Adrenal gland (tissue), 9 donors: ENCODE measurements at regions not wholly inside any gene's neighbourhood (a gene's known extent, or its start where the extent isn't known, plus 50 kb on each side); places are given as distances from the start of the nearest gene placed in this dataset.

Experiments used
- DNase-seq, 7 donors: peaks; one replicate each; pipeline ENCODE4 v3.0.0-alpha.2; 2019 to 2020
- H3K27ac ChIP-seq, 5 donors: fragments of 200-600 bp; sonication (generic) in 4 of 5; 1 replicate in 3 of 5; 2 replicates in 2 of 5; pipeline versions ENCODE4 v1.5.1 to v1.8.0; 2016 to 2020; ENCODE audit warnings: mild to moderate bottlenecking in 1 of 5
- H3K27me3 ChIP-seq: fragments of 200-600 bp; 2 replicates; pipeline ENCODE4 v1.8.0; 2021
- H3K36me3 ChIP-seq, 2 donors: fragments of 200-600 bp; replicated peaks in 1 of 2; 1 replicate in 1 of 2; 2 replicates in 1 of 2; pipeline versions ENCODE4 v1.5.1 to v1.8.0; 2018 to 2022
- H3K4me1 ChIP-seq, 2 donors: fragments of 200-600 bp; replicated peaks in 1 of 2; 1 replicate in 1 of 2; 2 replicates in 1 of 2; pipeline versions ENCODE4 v1.5.1 to v1.8.0; 2018 to 2021
- H3K4me3 ChIP-seq, 4 donors: fragments of 200-600 bp; sonication (generic) in 3 of 4; one replicate each; pipeline ENCODE4 v1.5.1; 2016 to 2018
- H3K9me3 ChIP-seq, 3 donors: fragments of 200-600 bp; sonication (generic) in 1 of 3; replicated peaks in 1 of 3; 1 replicate in 2 of 3; 2 replicates in 1 of 3; pipeline versions ENCODE4 v1.5.1 to v1.8.0; 2016 to 2021
- POLR2A ChIP-seq, 2 donors: fragments of 450-650 bp; IDR thresholded peaks; one replicate each; pipeline ENCODE4 v1.6.1; 2017; ENCODE audit warnings: antibody characterized with exemption in 2 of 2, mild to moderate bottlenecking in 2 of 2, moderate library complexity in 1 of 2
- WGBS, 4 donors: extraction: QIAGEN DNeasy Blood & Tissue Kit in 2 of 4; methylation state at CpG; one replicate each; pipeline versions ENCODE4 v1.1.5 to v1.1.7; 2013 to 2017; 5-methylcytosine and 5-hydroxymethylcytosine counted together
- intact Hi-C, 2 donors: fragments of 100-400 bp; cut with DNase I; formaldehyde crosslinking; loops; one replicate each; pipeline versions ENCODE4 v1.14.1 to v1.15.0; 2022 to 2023
- TF ChIP-seq, protein P1 (sequence below), 6 experiments: fragments of 450-650 bp in 4 of 6; fragments of 200-600 bp in 2 of 6; sonication (generic) in 1 of 6; IDR thresholded peaks; 1 replicate in 5 of 6; 2 replicates in 1 of 6; pipeline versions ENCODE4 v1.5.1 to v1.8.0; 2016 to 2021; ENCODE audit warnings: antibody characterized with exemption in 6 of 6, mild to moderate bottlenecking in 2 of 6, moderate library complexity in 1 of 6
- donor health status: healthy with polysubstance abuse.
- donor health status: Bipolar disorder and iron deficiency.
- donor health status: DM: yes; HTN: yes; CAD: no.
- donor health status: DM: no; HTN: no; CAD: no.
- donor health status: DM: no; HTN: no; CAD: no.

DNA sequence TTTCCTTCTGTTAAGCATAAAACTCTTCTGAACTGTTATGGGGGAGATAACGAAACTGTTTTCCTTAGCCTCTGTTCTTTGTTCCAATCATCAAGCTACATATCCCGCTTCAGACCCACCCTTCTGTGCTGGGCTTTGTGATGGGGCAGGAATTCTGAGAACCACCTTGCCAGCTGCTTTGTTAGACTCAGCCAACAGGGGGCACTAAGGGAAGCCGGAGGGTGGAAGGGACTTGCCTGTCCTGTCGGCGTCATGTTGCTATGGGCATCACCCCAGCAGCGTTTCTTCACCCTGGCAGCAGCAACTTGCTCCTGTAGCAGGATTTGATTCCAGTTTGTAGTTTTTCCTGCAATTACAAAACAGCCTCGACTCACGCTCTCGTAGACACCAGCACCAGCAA, 169.1 kb downstream of the CAAP1 start:
- no peak for TF ChIP-seq POLR2A (IDR thresholded peaks at IDR 0.05)
- TF ChIP-seq, protein P1, sequence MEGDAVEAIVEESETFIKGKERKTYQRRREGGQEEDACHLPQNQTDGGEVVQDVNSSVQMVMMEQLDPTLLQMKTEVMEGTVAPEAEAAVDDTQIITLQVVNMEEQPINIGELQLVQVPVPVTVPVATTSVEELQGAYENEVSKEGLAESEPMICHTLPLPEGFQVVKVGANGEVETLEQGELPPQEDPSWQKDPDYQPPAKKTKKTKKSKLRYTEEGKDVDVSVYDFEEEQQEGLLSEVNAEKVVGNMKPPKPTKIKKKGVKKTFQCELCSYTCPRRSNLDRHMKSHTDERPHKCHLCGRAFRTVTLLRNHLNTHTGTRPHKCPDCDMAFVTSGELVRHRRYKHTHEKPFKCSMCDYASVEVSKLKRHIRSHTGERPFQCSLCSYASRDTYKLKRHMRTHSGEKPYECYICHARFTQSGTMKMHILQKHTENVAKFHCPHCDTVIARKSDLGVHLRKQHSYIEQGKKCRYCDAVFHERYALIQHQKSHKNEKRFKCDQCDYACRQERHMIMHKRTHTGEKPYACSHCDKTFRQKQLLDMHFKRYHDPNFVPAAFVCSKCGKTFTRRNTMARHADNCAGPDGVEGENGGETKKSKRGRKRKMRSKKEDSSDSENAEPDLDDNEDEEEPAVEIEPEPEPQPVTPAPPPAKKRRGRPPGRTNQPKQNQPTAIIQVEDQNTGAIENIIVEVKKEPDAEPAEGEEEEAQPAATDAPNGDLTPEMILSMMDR (IDR thresholded peaks at IDR 0.05): peak in 3 of 6 experiments; percentile 8 to 33 (median 12)
- Histone ChIP-seq H3K27ac (no peak overlapping the region), H3K4me1 (no peaks in the 10 kb centered on the region), H3K27me3 (peaks cover 18% of the 10 kb centered on the region), H3K9me3 (no peaks in the 10 kb centered on the region), H3K36me3 (no peaks in the 10 kb centered on the region), H3K4me3 (peak overlapping the region in 1 of 4 donors; percentile 0)
- WGBS, 4 donors: 23 to 44% (median 30%) methylated on average over 5 to 9 of the region's 9 CpGs
- DNase-seq: peak; percentile 12 to 54 (median 16)
- intact Hi-C loops: no loop called here

DNA sequence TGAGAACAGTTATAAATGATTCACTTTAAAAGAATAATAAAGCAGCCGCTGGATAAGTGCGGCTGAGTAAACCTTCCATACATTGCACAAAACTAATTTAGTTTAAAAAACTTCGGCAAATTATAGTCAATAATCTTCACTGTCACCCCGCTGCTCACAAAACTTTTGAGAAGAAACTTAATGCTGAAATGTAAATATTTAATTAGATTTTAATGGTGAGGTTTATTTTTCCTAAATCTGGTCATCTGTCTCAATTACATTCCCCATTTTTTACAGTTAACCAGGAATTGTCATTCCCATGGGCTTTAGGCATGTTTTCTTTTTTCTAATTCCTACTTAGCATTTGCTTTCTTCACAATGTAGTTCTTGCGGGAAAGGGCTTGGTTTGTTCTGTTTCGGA, 169.8 kb downstream of the CAAP1 start:
- no peaks in the 10 kb centered on the region for H3K9me3 ChIP-seq
- H3K4me3 ChIP-seq: no peak overlapping the region
- no peak for DNase-seq
- peaks cover 18% of the 10 kb centered on the region for H3K27me3 ChIP-seq
- H3K4me1 ChIP-seq: no peaks in the 10 kb centered on the region
- H3K27ac ChIP-seq: no peak overlapping the region
- intact Hi-C loops: no loop called here
- TF ChIP-seq POLR2A (IDR thresholded peaks at IDR 0.05): no peak
- TF ChIP-seq, protein P1 (IDR thresholded peaks at IDR 0.05): no peak
- no peaks in the 10 kb centered on the region for H3K36me3 ChIP-seq
- 30 to 44% (median 36%) methylated on average over 6 of the region's 6 CpGs for WGBS, 4 donors

DNA sequence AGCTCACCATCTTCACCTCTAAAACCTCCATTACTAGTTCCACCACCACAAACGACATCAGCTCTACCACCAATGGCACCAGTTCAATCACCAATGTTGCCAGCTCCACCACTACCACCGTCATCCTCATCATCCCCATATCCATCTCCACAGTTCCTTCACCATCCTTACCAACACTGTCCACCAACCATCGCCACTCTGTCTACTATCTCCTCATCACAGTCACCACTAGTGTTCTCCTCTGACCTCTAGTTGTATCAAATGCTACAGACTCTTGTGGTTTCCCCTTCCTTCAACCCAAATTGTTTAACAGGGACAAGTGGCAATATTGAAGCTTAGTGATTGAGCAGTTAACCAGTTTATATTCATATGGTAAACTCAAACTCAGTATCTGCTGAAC, 182.6 kb downstream of the CAAP1 start:
- TF ChIP-seq, protein P1 (IDR thresholded peaks at IDR 0.05): no peak
- no peak for TF ChIP-seq POLR2A (IDR thresholded peaks at IDR 0.05)
- intact Hi-C loops: no loop called here
- Histone ChIP-seq H3K4me3 (no peak overlapping the region), H3K27me3 (no peaks in the 10 kb centered on the region), H3K4me1 (no peaks in the 10 kb centered on the region), H3K9me3 (no peaks in the 10 kb centered on the region), H3K27ac (no peak overlapping the region), H3K36me3 (no peaks in the 10 kb centered on the region)
- 61 to 71% (median 66%) methylated on average over 3 of the region's 3 CpGs for WGBS, 4 donors
- no peak for DNase-seq

DNA sequence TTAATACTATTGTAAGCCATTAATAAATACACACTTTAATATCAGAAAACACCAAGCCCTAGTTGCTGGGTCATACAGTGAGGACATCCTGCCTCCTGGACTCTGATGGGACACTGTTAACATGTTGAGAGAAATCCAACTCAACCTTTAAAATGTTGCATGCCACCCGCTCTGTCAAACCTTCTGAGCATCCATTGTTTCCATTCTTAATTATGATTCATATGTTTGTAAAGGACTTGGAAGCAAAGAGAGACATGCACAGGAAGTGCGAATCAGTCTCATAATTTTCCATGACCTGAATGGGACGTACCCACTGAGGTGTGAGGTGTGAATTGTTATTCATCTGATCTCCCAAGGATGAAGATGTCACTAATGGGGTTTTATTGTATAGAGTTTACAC, 186.4 kb downstream of the CAAP1 start:
- Histone ChIP-seq H3K9me3 (no peaks in the 10 kb centered on the region), H3K27ac (no peak overlapping the region), H3K27me3 (no peaks in the 10 kb centered on the region), H3K36me3 (no peaks in the 10 kb centered on the region), H3K4me1 (no peaks in the 10 kb centered on the region), H3K4me3 (no peak overlapping the region)
- TF ChIP-seq, protein P1 (IDR thresholded peaks at IDR 0.05): no peak
- no peak for TF ChIP-seq POLR2A (IDR thresholded peaks at IDR 0.05)
- intact Hi-C loops: no loop called here
- no peak for DNase-seq
- 75 to 90% (median 80%) methylated on average over 3 of the region's 3 CpGs for WGBS, 4 donors
